VCaP (cell line): ENCODE measurements at regions not wholly inside any gene's neighbourhood (a gene's known extent, or its start where the extent isn't known, plus 50 kb on each side); places are given as distances from the start of the nearest gene placed in this dataset.

Source experiments
- H3K27ac ChIP-seq: fragments of 450-650 bp; 2 replicates; pipeline ENCODE4 v1.5.1; 2017
- TF ChIP-seq, protein P1 (sequence below): fragments of 450-650 bp; conservative IDR thresholded peaks from 2 replicates; pipeline ENCODE4 v1.5.1; 2017; ENCODE audit warnings: mild to moderate bottlenecking, moderate library complexity

DNA sequence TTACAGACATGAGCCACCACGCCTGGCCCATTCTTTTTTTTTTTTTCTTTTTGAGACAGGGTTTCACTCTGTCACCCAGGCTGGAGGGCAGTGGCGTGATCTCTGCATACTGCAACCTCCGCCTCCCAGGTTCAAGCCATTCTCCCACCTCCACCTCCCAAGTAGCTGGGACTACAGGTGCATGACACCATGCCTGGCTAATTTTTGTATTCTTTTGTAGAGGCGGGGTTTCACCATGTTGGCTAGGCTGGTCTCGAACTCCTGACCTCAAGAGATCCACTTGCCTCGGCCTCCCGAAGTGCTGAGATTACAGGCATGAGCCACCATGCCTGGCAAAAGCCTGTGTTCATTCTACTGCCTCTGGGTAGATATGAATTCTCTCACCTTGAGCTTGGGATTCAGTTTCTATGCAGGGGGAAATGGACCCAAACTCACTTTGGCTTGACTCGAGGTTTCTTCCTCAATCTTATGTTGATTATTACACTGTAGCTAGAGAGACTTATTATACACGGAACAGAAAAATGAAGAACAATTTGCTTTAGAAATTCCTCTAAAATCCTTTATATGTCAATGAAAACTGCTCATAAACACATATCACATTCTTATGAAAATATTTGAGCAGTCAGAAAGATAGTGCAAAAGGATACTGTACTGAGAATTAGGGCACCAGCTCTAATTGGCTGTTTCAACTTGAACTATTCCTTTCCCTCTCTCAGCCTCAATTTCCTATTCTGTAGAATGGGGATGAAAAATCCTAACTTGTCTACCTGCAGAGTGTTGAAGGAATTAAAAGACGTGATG lies 252.3 kb downstream of the MYCN start:
- TF ChIP-seq, protein P1, sequence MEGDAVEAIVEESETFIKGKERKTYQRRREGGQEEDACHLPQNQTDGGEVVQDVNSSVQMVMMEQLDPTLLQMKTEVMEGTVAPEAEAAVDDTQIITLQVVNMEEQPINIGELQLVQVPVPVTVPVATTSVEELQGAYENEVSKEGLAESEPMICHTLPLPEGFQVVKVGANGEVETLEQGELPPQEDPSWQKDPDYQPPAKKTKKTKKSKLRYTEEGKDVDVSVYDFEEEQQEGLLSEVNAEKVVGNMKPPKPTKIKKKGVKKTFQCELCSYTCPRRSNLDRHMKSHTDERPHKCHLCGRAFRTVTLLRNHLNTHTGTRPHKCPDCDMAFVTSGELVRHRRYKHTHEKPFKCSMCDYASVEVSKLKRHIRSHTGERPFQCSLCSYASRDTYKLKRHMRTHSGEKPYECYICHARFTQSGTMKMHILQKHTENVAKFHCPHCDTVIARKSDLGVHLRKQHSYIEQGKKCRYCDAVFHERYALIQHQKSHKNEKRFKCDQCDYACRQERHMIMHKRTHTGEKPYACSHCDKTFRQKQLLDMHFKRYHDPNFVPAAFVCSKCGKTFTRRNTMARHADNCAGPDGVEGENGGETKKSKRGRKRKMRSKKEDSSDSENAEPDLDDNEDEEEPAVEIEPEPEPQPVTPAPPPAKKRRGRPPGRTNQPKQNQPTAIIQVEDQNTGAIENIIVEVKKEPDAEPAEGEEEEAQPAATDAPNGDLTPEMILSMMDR: no peak

DNA sequence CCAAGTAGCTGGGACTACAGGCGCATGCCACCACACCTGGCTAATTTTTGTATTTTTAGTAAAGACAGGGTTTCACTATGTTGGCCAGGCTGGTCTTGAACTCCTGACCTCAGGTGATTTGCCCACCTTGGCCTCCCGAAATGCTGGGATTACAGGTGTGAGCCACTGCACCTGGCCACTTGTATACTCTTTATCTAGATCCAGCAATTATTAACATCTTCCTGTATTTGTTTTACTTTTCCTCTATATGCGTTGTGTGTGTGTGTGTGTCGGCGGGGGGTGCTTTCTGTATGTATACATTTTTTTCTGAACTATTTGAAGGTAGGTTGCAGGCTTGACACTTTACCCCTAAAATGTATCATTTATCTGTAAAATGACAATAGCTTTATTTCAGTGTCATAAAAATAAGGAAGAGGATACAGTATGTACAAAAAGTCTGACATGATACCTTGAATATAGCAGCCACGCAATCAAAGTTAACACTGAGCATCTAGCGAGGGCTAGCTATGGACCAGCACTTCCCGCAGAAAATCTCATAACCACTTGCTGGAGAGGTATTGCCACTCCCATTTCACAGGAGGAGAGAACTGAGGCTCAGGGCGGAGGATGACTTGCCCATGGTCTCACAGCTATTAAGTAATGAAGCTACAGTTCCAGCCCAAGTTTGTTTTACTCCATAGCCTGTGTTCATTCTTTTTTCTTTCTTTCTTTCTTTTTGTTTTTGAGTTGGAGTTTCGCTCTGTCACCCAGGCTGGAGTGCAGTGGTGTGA lies 251.3 kb downstream of the MYCN start:
- TF ChIP-seq, protein P1: no peak
- no peak overlapping the region for H3K27ac ChIP-seq

More for the DNA sequence above, 252.3 kb downstream of the MYCN start:
- H3K27ac ChIP-seq: no peak overlapping the region

DNA sequence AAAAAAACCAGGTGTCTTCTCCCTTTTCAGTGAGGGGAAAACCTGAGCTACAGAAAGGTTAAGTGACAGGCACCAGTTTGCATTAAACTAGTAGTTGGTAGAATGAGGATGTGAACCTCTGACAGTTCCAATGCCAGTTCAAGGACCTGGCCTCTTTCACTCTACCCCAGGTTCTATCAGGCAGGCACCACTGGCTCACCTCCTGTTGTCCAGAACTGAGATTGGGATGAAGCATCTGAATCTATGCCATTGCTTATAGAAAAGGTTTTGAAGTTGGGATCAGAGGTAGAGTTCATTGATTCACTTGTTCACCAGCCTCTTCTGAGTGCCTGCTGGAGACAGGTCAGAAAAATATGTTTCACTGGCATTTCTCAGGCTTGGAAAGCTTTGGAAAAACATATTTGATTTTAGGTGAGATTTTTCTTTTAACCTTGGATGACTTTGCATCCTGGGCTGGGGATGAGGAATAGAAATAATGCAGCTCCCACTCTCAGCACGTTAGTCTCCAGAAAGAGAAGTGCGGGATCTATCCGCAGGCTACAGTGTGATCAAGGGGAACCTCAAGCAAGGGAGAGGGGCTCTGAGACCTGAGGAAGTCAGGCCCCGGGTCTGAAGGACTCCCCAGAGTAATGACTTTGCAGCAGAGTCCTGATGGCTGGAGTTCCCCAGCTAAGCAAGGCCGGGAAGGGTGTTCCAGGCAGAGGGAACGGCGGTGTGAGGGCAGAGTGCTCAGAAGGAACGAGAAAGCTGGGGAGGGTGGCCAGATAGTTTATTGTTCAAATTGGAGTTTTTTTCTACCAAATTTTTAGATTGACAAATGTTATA lies 250.3 kb downstream of the MYCN start:
- no peak overlapping the region for H3K27ac ChIP-seq
- TF ChIP-seq, protein P1: no peak

DNA sequence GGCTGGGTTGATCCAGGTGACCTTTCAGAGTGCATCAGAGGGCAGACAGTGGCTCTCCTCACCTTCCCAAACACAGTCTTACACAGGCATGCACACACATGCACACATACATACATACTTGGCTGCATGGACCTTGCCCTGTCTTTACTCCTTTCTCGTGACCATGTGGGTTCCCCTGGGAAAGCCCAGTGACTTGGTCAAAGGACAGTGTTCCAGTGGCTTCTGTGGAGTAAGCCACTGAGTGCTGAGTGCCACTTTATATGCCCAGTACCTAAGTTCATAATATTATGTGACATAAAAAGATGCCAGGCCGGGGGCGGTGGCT lies 249.4 kb downstream of the MYCN start:
- no peak overlapping the region for H3K27ac ChIP-seq
- TF ChIP-seq, protein P1: no peak

DNA sequence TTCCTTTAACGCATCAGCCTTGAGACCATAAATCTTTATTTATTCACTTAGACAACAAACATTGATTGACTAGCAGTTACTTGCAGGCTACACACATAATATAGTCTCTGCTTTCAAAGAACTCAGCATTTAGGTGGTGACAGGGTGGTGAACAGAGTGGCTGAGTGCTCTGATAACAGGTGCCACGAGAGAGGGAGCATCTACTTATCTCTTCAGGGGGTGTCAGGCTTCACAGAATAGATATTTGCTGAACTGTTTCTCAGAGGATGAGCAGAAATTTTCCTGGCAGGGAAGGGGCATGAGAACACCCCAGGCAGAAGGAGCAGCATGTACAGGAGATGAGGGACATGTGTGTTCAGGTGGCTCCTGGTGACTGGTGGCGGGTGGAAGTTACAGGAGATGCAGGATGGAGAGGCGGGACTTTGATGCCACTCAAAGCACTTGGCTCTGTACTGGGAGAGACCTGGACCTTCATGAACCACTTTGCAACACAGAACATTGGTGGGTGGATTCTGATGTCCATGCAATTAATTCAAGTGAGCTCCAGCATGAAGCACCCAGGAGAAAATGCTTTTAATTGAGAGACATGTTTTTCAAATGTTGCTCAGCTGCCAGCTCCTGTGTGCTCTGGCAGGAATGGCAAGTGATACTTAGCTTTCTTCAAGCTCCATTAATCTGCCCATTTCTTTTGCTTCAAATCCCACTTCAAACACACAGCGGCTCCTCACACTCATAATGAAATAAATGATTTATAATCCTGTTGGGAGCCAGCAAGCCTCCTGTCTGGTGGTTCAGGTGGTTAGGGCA lies 248.9 kb downstream of the MYCN start:
- TF ChIP-seq, protein P1: no peak
- H3K27ac ChIP-seq: no peak overlapping the region

DNA sequence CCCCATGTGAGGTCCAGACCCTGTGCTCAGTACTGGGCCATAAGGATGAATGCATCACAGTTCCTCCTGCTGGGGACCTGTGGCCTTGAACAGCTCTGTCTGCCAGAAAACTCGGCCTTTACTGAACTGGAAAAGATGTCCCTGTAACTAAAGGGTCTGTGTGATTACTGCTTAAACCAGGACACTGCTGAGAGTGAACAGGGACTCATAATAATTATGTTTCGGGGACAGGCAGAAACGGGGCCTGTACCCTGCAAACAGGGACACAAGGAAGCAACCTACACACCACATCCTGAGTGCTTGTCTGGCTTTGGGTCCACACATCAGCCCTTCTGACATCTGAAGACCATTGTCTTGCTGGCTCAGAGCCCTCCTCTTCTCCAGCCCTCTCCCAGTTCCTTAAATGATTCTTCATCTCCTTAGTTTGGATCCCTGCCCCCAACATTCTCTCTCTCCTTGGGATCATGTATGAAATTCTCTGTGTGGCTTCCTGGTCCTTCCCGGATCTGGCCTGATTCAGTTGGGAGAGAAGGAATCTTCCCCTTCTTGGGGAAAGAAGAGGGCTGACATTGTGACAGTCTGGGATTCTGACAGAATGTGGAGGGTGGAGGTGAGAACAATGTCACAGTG lies 248.0 kb downstream of the MYCN start:
- TF ChIP-seq, protein P1: no peak
- no peak overlapping the region for H3K27ac ChIP-seq
